HG03457 (cell line): ENCODE measurements at regions not wholly inside any gene's neighbourhood (a gene's known extent, or its start where the extent isn't known, plus 50 kb on each side); places are given as distances from the start of the nearest gene placed in this dataset.
A peak's percentile ranks its signal among the peaks of the same experiment; 100 is the strongest.
"Not testable (repeated sequence)": the region's sequence is repeated elsewhere in the genome, so short reads cannot be mapped to it uniquely, and the experiment has no call there.

ENCODE experiments used
- ATAC-seq: cut with Tn5 transposase; IDR thresholded peaks from one replicate; pipeline ENCODE4 v1.9.1; 2021; ENCODE audit warnings: moderate number of reproducible peaks; ENCODE audit not compliant: unreplicated experiment

GRCh38 chr6:144429753-144430152 lies 144.6 kb downstream of the UTRN start:
- ATAC-seq = no peak

DNA sequence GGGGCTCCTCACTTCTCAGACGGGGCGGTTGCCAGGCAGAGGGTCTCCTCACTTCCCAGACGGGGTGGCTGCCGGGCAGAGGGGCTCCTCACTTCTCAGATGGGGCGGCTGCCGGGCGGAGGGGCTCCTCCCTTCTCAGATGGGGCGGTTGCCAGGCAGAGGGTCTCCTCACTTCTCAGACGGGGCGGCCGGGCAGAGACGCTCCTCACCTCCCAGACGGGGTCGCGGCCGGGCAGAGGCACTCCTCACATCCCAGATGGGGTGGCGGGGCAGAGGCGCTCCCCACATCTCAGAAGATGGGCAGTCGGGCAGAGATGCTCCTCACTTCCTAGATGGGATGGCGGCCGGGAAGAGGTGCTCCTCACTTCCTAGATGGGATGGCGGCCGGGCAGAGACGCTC lies 148.3 kb downstream of the UTRN start:
- not testable (repeated sequence) for ATAC-seq

- ATAC-seq = no peak
These were observed 149.3 kb downstream of the UTRN start for GRCh38 chr6:144434308-144434990.

- ATAC-seq = no peak
These were observed 150.7 kb downstream of the UTRN start for GRCh38 chr6:144435602-144436426.

DNA sequence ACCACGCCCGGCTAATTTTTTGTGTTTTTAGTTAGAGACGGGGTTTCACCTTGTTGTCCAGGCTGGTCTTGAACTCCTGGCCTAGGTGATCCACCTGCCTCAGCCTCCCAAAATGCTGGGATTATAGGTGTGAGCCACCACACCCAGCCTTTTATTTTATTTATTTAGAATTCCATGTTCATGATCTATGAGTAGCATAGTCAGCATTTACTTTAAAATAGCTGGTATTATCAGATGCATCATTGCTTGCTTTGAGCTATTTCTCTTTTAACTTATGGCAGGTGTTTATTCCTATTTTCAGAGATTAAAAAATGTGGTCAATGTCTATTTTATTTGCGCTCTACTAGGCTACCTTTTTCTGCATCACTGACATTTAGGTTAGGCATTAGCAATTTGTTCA lies 152.0 kb downstream of the UTRN start:
- no peak for ATAC-seq

GRCh38 chr6:144438103-144438502 lies 153.0 kb downstream of the UTRN start:
- ATAC-seq = no peak

- ATAC-seq = no peak
These were observed 153.9 kb downstream of the UTRN start for GRCh38 chr6:144439016-144439415.

- ATAC-seq = not testable (repeated sequence)
These were observed 156.7 kb downstream of the UTRN start for GRCh38 chr6:144441801-144442200.

DNA sequence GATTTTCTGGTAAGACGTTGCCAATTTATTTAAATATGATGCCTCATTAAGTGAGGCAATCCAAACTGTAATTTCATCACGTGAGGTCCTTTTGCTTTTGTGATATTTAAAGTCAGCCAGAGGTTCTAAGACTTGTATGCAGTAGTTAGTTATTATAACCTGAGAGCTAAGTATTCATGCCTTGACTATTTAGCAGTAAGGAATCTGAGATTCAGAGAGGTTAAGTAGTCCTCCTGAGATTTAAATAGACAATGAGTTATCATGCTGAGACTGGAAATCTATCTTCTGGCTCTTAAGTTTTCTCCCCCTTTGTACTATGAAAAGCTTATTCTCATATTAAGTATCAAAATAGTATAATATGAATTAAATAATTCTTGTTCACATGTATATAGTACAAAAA lies 158.0 kb downstream of the UTRN start:
- no peak for ATAC-seq

- ATAC-seq = no peak
These were observed 162.3 kb downstream of the UTRN start for GRCh38 chr6:144447472-144447871.

DNA sequence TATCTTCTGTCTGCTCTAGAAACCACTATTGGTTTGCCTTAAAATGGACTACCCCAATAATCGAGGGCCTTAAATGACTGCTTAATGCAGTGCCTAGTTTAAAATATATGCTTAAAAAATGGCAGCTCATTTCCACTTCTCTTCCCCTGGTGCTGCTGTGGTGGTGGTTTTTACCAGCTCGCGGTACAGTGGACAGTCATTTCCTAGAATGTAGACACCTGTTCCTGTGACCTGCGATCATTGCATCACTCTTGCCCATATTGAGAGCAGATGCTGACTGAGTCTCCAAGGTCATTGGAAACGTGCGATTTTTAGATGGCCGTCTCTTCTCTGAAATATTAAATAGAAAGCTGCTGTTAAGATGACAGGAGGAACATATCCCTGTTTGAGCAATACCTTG lies 164.1 kb downstream of the UTRN start:
- ATAC-seq = no peak

- ATAC-seq = no peak
These were observed 164.9 kb downstream of the UTRN start for GRCh38 chr6:144449911-144450597.

- peak; percentile 63 for ATAC-seq
These were observed 175.4 kb downstream of the UTRN start for GRCh38 chr6:144460327-144461095.

GRCh38 chr6:144462058-144462457 lies 176.9 kb downstream of the UTRN start:
- ATAC-seq = no peak

DNA sequence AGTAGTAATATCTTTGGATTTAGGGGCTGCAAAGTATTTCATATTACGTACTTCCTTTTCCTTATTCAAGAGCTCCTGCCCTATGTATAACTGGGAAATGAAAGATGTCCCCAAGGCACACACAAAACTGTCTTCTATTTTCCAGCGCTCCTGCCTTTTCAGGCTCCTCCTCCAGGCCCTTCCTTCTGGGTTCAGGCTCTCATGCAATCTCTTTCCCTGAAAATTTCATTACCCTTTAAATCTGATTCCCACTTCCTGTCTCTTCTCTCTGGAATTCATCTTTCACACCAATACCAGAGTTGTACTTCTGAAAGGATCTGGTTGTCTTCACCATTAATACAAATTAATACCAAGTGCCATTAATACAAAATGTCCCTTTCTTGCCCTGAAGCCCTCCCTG lies 181.6 kb downstream of the UTRN start:
- no peak for ATAC-seq

DNA sequence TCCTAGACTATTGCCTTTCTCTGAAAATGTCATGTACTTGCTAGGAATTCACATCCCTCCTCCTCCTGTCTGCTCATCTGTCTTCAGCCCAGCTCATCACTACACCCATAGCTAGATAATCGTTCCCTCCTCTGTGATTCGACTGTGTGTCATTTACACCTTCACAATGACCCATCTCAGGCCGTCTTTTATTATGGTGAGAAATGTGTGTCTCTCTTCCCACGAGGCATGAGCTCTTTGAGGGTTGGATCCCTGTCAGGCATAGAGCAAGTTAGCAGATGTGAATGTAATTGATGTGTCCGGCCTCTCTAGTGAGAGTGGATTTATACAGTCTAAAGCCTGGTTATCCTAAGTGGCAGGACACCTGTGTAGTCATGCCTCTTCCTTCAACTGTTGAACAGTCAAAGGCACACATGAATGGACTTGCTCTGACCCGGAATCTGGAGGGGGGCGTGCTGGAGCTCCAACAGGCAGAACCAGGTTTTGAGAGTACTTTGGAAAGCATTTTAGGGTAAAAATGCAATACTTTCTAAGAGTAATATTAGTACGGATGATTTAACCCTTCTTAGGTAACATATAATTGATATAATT lies 182.1 kb downstream of the UTRN start:
- no peak for ATAC-seq

DNA sequence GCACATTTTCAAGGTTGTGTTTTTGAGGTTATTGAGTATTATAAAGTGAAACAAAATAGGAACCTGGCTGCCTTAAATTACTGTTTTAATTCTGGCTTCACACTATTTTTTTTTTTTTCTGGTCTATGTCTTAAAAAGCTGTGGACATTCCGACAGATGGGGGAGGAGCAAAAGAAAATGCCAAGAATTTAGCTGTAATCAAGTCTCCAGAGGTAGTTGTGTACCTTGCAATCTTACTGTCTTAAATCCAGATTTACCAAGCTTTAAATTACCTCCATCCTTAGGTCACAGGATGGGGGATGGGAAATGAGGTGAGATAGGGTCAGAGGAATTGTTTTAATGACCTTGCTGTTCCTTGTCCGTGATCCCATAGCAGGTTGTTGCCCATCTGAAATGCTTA lies 182.8 kb downstream of the UTRN start:
- ATAC-seq = no peak

DNA sequence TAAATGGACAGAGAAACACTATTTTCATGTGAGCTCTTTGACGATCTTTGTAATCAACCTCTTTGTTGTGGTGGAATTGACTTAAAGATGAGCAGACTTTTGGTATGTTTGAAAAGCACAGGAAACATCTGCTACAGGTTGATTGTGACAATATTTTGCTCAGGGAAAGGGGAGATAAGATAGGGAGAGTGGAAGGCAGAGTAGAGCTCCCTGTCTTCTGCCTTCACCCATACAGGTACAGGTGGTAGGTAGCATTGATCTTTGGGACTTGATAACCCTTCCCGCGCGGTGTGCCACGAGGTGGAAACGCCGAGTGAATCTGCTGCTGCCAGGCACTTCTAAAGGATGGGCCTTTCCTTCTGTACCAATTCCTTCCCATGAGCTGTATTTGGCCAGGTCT lies 183.6 kb downstream of the UTRN start:
- no peak for ATAC-seq

DNA sequence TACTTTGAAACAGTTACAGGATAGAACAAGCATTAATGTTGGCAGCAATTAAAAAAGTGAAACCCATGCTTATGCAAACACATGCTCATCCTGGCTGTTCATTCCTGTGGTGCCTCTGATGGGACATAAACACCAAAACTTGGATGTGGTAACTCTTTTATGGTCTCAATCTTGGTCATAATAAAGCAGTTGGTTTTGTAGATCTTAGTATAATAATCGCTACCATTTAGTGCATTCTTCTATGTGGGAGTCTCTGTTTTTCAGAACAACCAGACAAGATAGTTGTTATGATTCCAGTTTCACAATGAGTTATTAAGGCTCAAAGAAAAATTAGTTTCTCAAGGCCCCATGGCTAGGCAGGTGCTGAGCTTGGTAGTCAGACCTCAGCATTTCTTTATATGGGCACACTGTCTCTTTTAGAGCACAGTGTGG lies 184.0 kb downstream of the UTRN start:
- ATAC-seq = peak; percentile 65

- not testable (repeated sequence) for ATAC-seq
These were observed 185.1 kb downstream of the UTRN start for GRCh38 chr6:144470201-144470600.

- no peak for ATAC-seq
These were observed 186.9 kb downstream of the UTRN start for GRCh38 chr6:144471986-144472385.
